ENCODE measurements at regions not wholly inside any gene's neighbourhood (a gene's known extent, or its start where the extent isn't known, plus 50 kb on each side); places are given as distances from the start of the nearest gene placed in this dataset.

GRCh38 chr3:5069627-5070026 is 52.5 kb upstream of the ARL8B start:
- no peak for DNase-seq (ENCODE audit: low read depth)

- DNase-seq (ENCODE audit: low read depth) = peak; percentile 44
Observed at GRCh38 chr3:5071061-5071460, 51.0 kb upstream of the ARL8B start.

- no peak for DNase-seq (ENCODE audit: low read depth)
Observed at GRCh38 chr3:5072100-5072816, 49.8 kb upstream of the ARL8B start.

Data from stromal cell of bone marrow (primary cell).